Thyroid gland (tissue), 4 donors: ENCODE measurements at regions not wholly inside any gene's neighbourhood (a gene's known extent, or its start where the extent isn't known, plus 50 kb on each side); places are given as distances from the start of the nearest gene placed in this dataset.

Experiments used
- POLR2A ChIP-seq, 2 donors: fragments of 450-650 bp; IDR thresholded peaks; one replicate each; pipeline ENCODE4 v1.6.1; 2017; ENCODE audit warnings: antibody characterized with exemption in 2 of 2, mild to moderate bottlenecking in 2 of 2, moderate library complexity in 1 of 2
- TF ChIP-seq, protein P1 (sequence below), 6 experiments: fragments of 200-600 bp in 3 of 6; fragments of 450-650 bp in 3 of 6; sonication (generic) in 3 of 6; IDR thresholded peaks; one replicate each; pipeline ENCODE4 v1.5.1; 2016 to 2019; ENCODE audit warnings: antibody characterized with exemption in 6 of 6, mild to moderate bottlenecking in 2 of 6, inconsistent platforms in 1 of 6, moderate library complexity in 1 of 6

DNA sequence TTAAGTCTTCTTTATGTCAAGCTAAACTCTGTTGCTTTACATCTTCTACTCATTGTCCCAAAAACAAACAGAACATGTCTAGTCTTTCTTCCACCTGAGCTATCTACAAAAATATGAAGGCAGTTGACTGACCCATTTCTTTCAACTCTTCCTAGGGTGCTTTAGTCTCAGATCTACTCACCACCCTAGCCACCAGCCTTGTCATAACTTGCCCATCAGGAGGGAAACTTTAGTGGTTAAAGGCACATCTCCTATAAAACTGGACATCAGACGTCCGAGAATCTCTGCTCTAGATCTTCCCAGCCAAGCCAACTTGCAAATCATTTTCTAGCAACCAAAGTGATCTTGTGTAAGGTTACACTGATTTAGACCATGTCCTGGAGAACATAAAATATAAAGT, 205.0 kb downstream of the ACTL7B start:
- no peak for TF ChIP-seq POLR2A (IDR thresholded peaks at IDR 0.05)
- TF ChIP-seq, protein P1, sequence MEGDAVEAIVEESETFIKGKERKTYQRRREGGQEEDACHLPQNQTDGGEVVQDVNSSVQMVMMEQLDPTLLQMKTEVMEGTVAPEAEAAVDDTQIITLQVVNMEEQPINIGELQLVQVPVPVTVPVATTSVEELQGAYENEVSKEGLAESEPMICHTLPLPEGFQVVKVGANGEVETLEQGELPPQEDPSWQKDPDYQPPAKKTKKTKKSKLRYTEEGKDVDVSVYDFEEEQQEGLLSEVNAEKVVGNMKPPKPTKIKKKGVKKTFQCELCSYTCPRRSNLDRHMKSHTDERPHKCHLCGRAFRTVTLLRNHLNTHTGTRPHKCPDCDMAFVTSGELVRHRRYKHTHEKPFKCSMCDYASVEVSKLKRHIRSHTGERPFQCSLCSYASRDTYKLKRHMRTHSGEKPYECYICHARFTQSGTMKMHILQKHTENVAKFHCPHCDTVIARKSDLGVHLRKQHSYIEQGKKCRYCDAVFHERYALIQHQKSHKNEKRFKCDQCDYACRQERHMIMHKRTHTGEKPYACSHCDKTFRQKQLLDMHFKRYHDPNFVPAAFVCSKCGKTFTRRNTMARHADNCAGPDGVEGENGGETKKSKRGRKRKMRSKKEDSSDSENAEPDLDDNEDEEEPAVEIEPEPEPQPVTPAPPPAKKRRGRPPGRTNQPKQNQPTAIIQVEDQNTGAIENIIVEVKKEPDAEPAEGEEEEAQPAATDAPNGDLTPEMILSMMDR (IDR thresholded peaks at IDR 0.05) = no peak
